ENCODE measurements at regions not wholly inside any gene's neighbourhood (a gene's known extent, or its start where the extent isn't known, plus 50 kb on each side); places are given as distances from the start of the nearest gene placed in this dataset.

DNA sequence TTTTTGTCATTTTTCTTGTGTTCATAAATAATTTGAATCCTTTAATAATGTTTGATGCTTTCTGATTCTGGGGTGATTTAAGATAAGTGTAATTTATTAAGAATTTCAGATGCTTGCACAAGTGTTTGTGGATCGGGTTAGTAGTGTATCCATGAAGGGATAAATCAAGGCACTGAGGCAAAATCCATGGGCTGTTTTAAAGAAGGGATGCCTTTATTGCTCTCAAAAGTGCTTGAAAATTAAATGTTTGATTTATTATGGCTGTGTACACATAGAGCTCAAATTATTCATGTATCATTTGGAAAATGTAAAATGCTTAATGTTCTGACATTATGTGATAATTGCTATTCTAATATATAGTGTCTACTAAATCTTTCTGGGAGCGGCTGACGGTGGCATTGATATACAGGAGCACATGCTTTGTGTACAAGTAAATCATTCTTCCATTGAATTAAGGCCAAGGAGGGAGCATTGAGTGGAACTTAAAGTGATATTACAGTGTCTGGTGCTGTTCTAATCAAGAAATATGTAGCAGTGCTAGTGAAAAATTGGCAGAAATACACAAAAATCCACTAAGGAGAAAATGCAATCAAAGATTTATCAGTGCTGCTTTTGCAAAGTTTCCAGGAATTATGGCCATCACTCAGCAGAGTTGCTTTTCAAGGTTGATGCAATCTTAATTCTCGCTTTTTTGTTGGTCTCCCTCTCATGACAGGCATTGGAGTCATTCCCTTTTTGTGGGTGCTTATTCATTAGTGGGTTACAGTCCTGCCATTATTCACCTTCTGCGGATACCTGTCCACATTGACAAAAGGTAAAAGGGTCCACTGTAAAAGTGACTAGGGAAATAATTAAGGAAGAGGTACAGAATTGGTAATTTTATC is 181.6 kb downstream of the MFSD1 start:
- TF ChIP-seq, protein P1, sequence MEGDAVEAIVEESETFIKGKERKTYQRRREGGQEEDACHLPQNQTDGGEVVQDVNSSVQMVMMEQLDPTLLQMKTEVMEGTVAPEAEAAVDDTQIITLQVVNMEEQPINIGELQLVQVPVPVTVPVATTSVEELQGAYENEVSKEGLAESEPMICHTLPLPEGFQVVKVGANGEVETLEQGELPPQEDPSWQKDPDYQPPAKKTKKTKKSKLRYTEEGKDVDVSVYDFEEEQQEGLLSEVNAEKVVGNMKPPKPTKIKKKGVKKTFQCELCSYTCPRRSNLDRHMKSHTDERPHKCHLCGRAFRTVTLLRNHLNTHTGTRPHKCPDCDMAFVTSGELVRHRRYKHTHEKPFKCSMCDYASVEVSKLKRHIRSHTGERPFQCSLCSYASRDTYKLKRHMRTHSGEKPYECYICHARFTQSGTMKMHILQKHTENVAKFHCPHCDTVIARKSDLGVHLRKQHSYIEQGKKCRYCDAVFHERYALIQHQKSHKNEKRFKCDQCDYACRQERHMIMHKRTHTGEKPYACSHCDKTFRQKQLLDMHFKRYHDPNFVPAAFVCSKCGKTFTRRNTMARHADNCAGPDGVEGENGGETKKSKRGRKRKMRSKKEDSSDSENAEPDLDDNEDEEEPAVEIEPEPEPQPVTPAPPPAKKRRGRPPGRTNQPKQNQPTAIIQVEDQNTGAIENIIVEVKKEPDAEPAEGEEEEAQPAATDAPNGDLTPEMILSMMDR (IDR thresholded peaks at IDR 0.05), result no peak
- no peak for TF ChIP-seq POLR2A (IDR thresholded peaks at IDR 0.05)

All from gastroesophageal sphincter (tissue), 3 donors.